ENCODE measurements at regions not wholly inside any gene's neighbourhood (a gene's known extent, or its start where the extent isn't known, plus 50 kb on each side); places are given as distances from the start of the nearest gene placed in this dataset.

DNA sequence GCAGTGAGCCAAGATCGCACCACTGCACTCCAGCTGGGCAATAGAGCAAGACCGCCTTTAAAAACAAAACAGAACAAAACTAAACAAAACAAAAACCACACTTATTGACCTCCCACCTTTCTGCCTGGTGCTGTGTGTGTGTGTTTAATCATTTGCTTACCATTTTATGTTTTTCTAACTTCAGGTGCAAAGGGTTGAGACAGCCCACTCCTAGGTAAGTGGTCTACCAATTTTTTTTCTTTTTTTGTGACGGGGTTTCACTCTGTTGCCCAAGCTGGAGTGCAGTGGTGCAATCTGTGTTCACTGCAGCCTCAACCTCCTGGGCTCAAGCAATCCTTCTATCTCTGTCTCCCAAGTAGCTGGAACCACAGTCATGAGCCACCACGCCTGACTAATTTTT is 65.8 kb downstream of the SALL1 start:
- no peak overlapping the region for H3K4me3 ChIP-seq (ENCODE audit: low read length)
- DNase-seq: no peak
- ChIA-PET POLR2A (no interaction called here), CTCF (no interaction called here)
- no peak overlapping the region for H3K27ac ChIP-seq (ENCODE audit: low read depth, low read length)
- Mint-ChIP-seq H3K36me3 (no peaks in the 10 kb centered on the region), H3K27me3 (peaks cover 4% of the 10 kb centered on the region in 2 donors), H3K9me3 (peaks cover 0 to 5% (median 3%) of the 10 kb centered on the region in 5 donors), H3K4me3 (no peak overlapping the region), H3K4me1 (no peaks in the 10 kb centered on the region), H3K27ac (no peak overlapping the region)
- no peaks in the 10 kb centered on the region for H3K27me3 ChIP-seq (ENCODE audit: insufficient read depth, low read length, poor library complexity, severe bottlenecking)
- H3K4me1 ChIP-seq (ENCODE audit: insufficient read depth, low read length): no peaks in the 10 kb centered on the region
- no peaks in the 10 kb centered on the region for H3K36me3 ChIP-seq (ENCODE audit: insufficient read depth, low read length)
- no peaks in the 10 kb centered on the region for H3K9me3 ChIP-seq (ENCODE audit: low read length)

DNA sequence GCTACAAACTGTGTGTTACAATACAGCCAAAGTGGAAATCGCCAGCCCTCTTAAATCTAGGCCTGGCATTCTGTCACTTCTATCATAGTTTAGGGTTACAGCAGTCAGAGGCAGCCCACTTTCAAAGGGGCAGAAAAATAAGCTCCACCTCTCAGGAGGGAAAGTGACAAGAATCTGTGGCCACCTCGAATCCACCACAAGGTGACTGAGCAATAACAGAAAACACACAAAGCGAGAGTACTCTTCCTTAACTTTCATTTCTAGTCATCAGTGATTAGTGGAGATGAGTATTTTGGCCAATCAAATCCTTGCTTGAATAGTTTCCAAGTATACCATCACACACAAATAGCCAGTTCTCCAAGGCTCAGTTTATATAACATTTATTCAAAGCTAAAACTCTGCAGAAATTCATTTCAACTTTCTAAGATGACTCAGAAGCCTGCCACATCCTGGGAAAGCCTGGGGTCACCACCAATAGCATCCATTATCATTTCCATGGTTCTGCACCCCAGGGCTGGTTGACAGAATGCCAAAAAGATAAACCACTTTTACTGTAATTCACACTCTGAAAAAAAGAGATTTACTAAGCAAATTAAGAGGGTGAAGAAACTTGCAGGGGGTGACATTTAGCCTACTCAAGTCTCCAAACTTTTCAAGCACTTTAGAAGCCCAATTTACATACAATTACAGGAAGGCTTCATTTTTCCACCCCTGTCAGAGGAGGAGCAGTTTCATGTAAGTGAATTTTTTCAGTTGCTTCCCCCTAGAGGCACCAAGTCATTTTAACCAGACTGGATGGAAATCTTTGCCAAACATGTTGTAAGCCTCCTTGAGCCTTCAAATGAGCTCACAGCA is 66.8 kb downstream of the SALL1 start:
- H3K4me3 Mint-ChIP-seq: no peak overlapping the region
- ChIA-PET POLR2A (no interaction called here), CTCF (no interaction called here)
- peaks cover 1 to 4% of the 10 kb centered on the region in 2 donors for H3K27me3 Mint-ChIP-seq
- no peaks in the 10 kb centered on the region for H3K36me3 Mint-ChIP-seq
- no peaks in the 10 kb centered on the region for H3K4me1 Mint-ChIP-seq
- peaks cover 0 to 5% (median 3%) of the 10 kb centered on the region in 5 donors for H3K9me3 Mint-ChIP-seq
- no peaks in the 10 kb centered on the region for H3K36me3 ChIP-seq (ENCODE audit: insufficient read depth, low read length)
- H3K27ac ChIP-seq (ENCODE audit: low read depth, low read length): no peak overlapping the region
- H3K4me3 ChIP-seq (ENCODE audit: low read length): no peak overlapping the region
- H3K4me1 ChIP-seq (ENCODE audit: insufficient read depth, low read length): no peaks in the 10 kb centered on the region
- no peaks in the 10 kb centered on the region for H3K27me3 ChIP-seq (ENCODE audit: insufficient read depth, low read length, poor library complexity, severe bottlenecking)
- no peaks in the 10 kb centered on the region for H3K9me3 ChIP-seq (ENCODE audit: low read length)
- no peak for DNase-seq
- no peak overlapping the region for H3K27ac Mint-ChIP-seq

DNA sequence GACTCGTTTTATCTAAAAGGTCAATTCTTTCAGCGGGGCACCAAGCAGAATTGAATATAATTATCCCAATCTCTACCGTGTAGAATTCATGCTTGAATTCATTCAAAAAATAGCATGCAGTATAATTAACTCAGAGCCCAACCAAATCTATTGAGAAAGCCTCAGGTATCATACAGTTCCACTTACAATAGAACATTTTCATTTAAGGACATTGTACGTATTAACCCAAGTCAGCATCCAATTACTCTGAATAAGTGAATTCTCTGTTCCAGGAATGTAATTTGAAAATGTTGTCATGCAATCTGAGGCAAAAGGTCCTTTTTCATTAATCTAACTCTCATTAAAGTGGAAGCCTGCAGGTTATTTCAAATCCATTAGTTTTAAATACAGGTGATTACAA is 78.5 kb downstream of the SALL1 start:
- Histone ChIP-seq H3K27me3 (ENCODE audit: insufficient read depth, low read length, poor library complexity, severe bottlenecking) (no peaks in the 10 kb centered on the region), H3K4me3 (ENCODE audit: low read length) (no peak overlapping the region), H3K4me1 (ENCODE audit: insufficient read depth, low read length) (no peaks in the 10 kb centered on the region), H3K36me3 (ENCODE audit: insufficient read depth, low read length) (no peaks in the 10 kb centered on the region), H3K9me3 (ENCODE audit: low read length) (no peaks in the 10 kb centered on the region), H3K27ac (ENCODE audit: low read depth, low read length) (no peak overlapping the region)
- ChIA-PET POLR2A (no interaction called here), CTCF (no interaction called here)
- Mint-ChIP-seq H3K27me3 (peaks cover 0 to 2% of the 10 kb centered on the region in 2 donors), H3K27ac (no peak overlapping the region), H3K36me3 (no peaks in the 10 kb centered on the region), H3K9me3 (peaks cover 0 to 8% (median 4%) of the 10 kb centered on the region in 5 donors), H3K4me1 (no peaks in the 10 kb centered on the region), H3K4me3 (no peak overlapping the region)
- DNase-seq: no peak

DNA sequence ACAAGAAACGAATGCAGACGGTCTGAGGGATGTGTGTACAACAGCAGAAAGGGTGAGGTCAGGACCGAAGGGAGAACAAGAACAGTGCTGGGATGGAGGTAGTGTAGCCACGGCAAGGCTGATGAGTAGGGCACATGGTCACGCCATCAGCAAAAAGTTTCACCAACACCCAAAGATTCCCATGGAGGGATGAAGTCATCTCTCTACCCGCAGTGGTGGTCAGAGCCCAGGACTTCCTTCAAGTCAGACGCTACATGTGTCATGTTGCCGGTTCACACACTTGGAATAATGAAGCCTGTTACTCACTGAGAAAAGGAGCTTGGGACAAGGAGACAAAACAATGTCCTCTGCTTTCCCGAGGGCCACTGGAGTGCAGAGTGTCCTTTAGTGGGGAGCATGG is 79.7 kb downstream of the SALL1 start:
- H3K9me3 ChIP-seq (ENCODE audit: low read length): no peaks in the 10 kb centered on the region
- DNase-seq: no peak
- Mint-ChIP-seq H3K9me3 (peaks cover 0 to 5% (median 4%) of the 10 kb centered on the region in 5 donors), H3K36me3 (no peaks in the 10 kb centered on the region), H3K27ac (no peak overlapping the region), H3K4me3 (no peak overlapping the region), H3K27me3 (peaks cover 0 to 2% of the 10 kb centered on the region in 2 donors), H3K4me1 (no peaks in the 10 kb centered on the region)
- H3K27me3 ChIP-seq (ENCODE audit: insufficient read depth, low read length, poor library complexity, severe bottlenecking): no peaks in the 10 kb centered on the region
- no peak overlapping the region for H3K27ac ChIP-seq (ENCODE audit: low read depth, low read length)
- no peaks in the 10 kb centered on the region for H3K4me1 ChIP-seq (ENCODE audit: insufficient read depth, low read length)
- H3K4me3 ChIP-seq (ENCODE audit: low read length): no peak overlapping the region
- no peaks in the 10 kb centered on the region for H3K36me3 ChIP-seq (ENCODE audit: insufficient read depth, low read length)
- CTCF ChIA-PET: no interaction called here
- POLR2A ChIA-PET: no interaction called here

DNA sequence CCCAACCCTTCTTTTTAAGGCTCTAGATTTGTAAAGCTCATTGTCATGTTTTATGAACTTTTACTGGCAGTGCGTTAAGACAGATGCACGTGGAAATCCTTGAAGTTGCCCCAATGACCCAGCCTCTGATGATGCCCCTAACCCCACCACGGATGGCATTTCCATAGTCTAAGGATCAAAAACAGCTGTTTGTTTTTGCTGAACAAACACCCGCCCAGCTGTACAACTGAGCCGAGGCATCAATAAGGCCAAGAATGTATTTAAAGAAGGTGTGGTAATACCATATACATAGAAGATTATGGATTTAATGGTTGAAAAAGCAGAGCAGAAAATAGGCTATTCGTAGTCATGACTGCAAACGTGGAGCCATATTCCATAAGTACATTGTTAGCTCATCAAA is 83.7 kb downstream of the SALL1 start:
- CTCF ChIA-PET: no interaction called here
- peak overlapping the region in 1 of 8 donors; percentile 5 for H3K27ac Mint-ChIP-seq
- Histone ChIP-seq H3K36me3 (ENCODE audit: insufficient read depth, low read length) (no peaks in the 10 kb centered on the region), H3K27ac (ENCODE audit: low read depth, low read length) (no peak overlapping the region), H3K4me1 (ENCODE audit: insufficient read depth, low read length) (no peaks in the 10 kb centered on the region), H3K27me3 (ENCODE audit: insufficient read depth, low read length, poor library complexity, severe bottlenecking) (no peaks in the 10 kb centered on the region), H3K4me3 (ENCODE audit: low read length) (no peak overlapping the region), H3K9me3 (ENCODE audit: low read length) (no peaks in the 10 kb centered on the region)
- H3K4me1 Mint-ChIP-seq: no peaks in the 10 kb centered on the region
- POLR2A ChIA-PET: no interaction called here
- no peak for DNase-seq
- peaks cover 0 to 2% (median 0%) of the 10 kb centered on the region in 5 donors for H3K9me3 Mint-ChIP-seq
- H3K27me3 Mint-ChIP-seq: peaks cover 0 to 1% of the 10 kb centered on the region in 2 donors
- no peak overlapping the region for H3K4me3 Mint-ChIP-seq
- no peaks in the 10 kb centered on the region for H3K36me3 Mint-ChIP-seq

DNA sequence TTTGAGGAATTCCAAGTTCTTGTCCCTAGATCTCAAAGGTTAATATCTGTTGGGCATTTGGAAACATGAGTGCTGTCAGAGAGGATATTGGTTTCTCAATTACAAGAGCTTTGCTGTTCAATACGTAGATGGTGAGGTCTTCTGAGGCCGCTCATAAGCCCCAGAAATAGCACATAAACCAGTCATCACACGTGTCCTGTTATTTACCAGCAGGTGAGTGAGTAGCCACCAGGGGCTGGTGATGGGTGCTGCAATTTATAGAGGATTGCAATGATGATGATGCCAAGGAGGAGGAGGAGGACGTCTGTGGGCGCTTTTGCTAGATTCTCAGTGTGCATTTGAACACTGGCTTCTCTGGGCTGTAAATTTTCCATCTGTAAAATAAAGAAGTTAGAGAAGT is 89.0 kb downstream of the SALL1 start:
- Mint-ChIP-seq H3K4me3 (no peak overlapping the region), H3K36me3 (no peaks in the 10 kb centered on the region), H3K27ac (no peak overlapping the region), H3K9me3 (no peaks in the 10 kb centered on the region), H3K27me3 (peaks cover 0 to 1% of the 10 kb centered on the region in 2 donors), H3K4me1 (no peaks in the 10 kb centered on the region)
- Histone ChIP-seq H3K36me3 (ENCODE audit: insufficient read depth, low read length) (no peaks in the 10 kb centered on the region), H3K4me3 (ENCODE audit: low read length) (no peak overlapping the region), H3K27ac (ENCODE audit: low read depth, low read length) (no peak overlapping the region), H3K4me1 (ENCODE audit: insufficient read depth, low read length) (no peaks in the 10 kb centered on the region), H3K27me3 (ENCODE audit: insufficient read depth, low read length, poor library complexity, severe bottlenecking) (no peaks in the 10 kb centered on the region), H3K9me3 (ENCODE audit: low read length) (no peaks in the 10 kb centered on the region)
- ChIA-PET POLR2A (no interaction called here), CTCF (no interaction called here)
- no peak for DNase-seq

DNA sequence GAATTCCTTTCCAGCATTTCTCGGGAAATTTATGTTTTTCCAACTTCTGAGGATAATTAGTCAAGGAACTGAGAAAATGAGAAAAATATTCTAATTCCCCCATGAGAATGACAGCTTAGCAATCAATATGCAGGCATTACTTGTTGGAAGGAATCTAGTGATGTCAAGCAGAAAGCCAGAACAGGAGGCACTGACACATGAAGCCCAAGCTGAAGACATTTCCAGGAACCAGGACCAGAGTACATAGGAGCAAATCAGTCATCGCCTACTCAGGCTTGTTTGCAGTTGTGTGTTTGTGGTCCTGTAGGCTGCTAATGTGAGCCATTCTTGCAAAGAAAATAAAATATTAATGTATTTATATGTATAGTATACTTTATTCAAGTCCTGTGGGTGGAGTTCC is 89.7 kb downstream of the SALL1 start:
- peaks cover 0 to 3% (median 0%) of the 10 kb centered on the region in 5 donors for H3K9me3 Mint-ChIP-seq
- peaks cover 0 to 1% of the 10 kb centered on the region in 2 donors for H3K27me3 Mint-ChIP-seq
- Histone ChIP-seq H3K4me1 (ENCODE audit: insufficient read depth, low read length) (no peaks in the 10 kb centered on the region), H3K27me3 (ENCODE audit: insufficient read depth, low read length, poor library complexity, severe bottlenecking) (no peaks in the 10 kb centered on the region), H3K36me3 (ENCODE audit: insufficient read depth, low read length) (no peaks in the 10 kb centered on the region), H3K27ac (ENCODE audit: low read depth, low read length) (no peak overlapping the region), H3K9me3 (ENCODE audit: low read length) (no peaks in the 10 kb centered on the region), H3K4me3 (ENCODE audit: low read length) (no peak overlapping the region)
- POLR2A ChIA-PET: no interaction called here
- no peaks in the 10 kb centered on the region for H3K36me3 Mint-ChIP-seq
- no peak for DNase-seq
- H3K4me1 Mint-ChIP-seq: no peaks in the 10 kb centered on the region
- no peak overlapping the region for H3K27ac Mint-ChIP-seq
- H3K4me3 Mint-ChIP-seq: no peak overlapping the region
- CTCF ChIA-PET: no interaction called here

DNA sequence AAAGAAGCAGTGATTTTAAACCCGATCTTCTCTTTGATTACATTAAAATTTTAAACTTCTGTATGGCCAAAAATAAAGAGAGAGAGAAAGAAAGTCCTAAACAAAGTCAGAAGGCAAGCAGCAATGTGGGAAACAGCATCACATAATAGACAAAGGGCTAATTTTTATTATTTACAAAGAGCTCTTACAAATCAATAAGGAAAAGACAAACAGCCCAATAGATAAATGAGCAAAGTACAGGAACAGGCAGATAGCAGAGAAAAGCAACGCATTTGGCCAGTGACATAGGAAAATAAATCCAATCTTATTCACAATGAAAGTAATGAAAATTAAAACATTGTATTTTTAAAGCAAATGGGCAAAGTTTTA is 93.1 kb downstream of the SALL1 start:
- Histone ChIP-seq H3K9me3 (ENCODE audit: low read length) (no peaks in the 10 kb centered on the region), H3K4me3 (ENCODE audit: low read length) (no peak overlapping the region), H3K27me3 (ENCODE audit: insufficient read depth, low read length, poor library complexity, severe bottlenecking) (no peaks in the 10 kb centered on the region), H3K27ac (ENCODE audit: low read depth, low read length) (no peak overlapping the region), H3K4me1 (ENCODE audit: insufficient read depth, low read length) (no peaks in the 10 kb centered on the region), H3K36me3 (ENCODE audit: insufficient read depth, low read length) (no peaks in the 10 kb centered on the region)
- peaks cover 4 to 13% of the 10 kb centered on the region in 2 donors for H3K27me3 Mint-ChIP-seq
- no peak for DNase-seq
- H3K4me3 Mint-ChIP-seq: no peak overlapping the region
- no peak overlapping the region for H3K27ac Mint-ChIP-seq
- no peaks in the 10 kb centered on the region for H3K36me3 Mint-ChIP-seq
- CTCF ChIA-PET: no interaction called here
- POLR2A ChIA-PET: no interaction called here
- peaks cover 0 to 5% (median 0%) of the 10 kb centered on the region in 5 donors for H3K9me3 Mint-ChIP-seq
- no peaks in the 10 kb centered on the region for H3K4me1 Mint-ChIP-seq
